ENCODE measurements at regions not wholly inside any gene's neighbourhood (a gene's known extent, or its start where the extent isn't known, plus 50 kb on each side); places are given as distances from the start of the nearest gene placed in this dataset.

DNA sequence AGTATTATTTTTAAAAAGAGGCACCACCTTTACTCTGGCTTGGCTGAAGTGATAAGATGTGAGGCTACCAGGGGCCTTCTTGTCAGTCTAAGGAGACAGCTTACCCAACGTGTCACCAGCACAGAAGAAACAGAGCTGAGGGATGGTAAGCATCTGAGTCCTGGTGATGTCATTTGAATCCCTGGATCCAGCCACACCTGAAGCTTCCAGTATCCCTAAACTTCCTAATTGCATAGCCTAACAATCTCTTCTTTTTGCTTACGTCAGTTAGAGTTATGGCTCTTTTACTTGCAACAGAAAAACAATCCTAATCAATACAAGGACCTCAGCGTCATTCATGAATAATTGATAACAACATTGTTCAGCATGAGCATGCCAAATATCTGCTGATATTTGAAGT, 436.6 kb downstream of the SHISA9 start:
- H3K27me3 ChIP-seq (replicated peaks; ENCODE audit: control insufficient read depth, insufficient read depth, low read length), result no peaks in the 10 kb centered on the region
- TF ChIP-seq, protein P1, sequence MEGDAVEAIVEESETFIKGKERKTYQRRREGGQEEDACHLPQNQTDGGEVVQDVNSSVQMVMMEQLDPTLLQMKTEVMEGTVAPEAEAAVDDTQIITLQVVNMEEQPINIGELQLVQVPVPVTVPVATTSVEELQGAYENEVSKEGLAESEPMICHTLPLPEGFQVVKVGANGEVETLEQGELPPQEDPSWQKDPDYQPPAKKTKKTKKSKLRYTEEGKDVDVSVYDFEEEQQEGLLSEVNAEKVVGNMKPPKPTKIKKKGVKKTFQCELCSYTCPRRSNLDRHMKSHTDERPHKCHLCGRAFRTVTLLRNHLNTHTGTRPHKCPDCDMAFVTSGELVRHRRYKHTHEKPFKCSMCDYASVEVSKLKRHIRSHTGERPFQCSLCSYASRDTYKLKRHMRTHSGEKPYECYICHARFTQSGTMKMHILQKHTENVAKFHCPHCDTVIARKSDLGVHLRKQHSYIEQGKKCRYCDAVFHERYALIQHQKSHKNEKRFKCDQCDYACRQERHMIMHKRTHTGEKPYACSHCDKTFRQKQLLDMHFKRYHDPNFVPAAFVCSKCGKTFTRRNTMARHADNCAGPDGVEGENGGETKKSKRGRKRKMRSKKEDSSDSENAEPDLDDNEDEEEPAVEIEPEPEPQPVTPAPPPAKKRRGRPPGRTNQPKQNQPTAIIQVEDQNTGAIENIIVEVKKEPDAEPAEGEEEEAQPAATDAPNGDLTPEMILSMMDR (IDR thresholded peaks at IDR 0.05; ENCODE audit: insufficient read depth, low read length, poor library complexity, severe bottlenecking), result no peak
- H3K36me3 ChIP-seq (ENCODE audit: control insufficient read depth, insufficient read depth, low read length), result no peaks in the 10 kb centered on the region
- DNase-seq (ENCODE audit: extremely low read depth, insufficient read length), result no peak
- no peak overlapping the region for H3K4me3 ChIP-seq (replicated peaks; ENCODE audit: low read depth, low read length)

DNA sequence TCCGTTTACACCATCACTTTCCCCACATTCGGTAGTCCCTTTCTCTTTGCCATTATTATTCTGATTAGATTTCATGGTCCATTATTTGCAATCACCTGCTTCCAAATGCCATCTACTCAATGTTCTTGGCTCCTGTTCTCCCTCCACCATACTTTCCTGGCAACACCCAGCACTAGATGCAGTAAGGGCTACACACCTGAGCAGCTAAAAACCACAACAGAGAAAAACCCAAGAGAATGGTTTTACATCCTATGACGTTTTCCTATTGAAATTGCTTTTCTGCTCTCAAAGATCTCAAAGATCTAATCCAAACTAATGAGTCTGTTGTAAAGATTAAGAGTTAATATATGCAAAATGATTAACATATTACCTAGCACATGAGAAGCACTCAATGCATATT, 441.3 kb downstream of the SHISA9 start:
- no peaks in the 10 kb centered on the region for H3K36me3 ChIP-seq (ENCODE audit: control insufficient read depth, insufficient read depth, low read length)
- DNase-seq (ENCODE audit: extremely low read depth, insufficient read length), result no peak
- H3K4me3 ChIP-seq (replicated peaks; ENCODE audit: low read depth, low read length), result no peak overlapping the region
- TF ChIP-seq, protein P1 (IDR thresholded peaks at IDR 0.05; ENCODE audit: insufficient read depth, low read length, poor library complexity, severe bottlenecking), result no peak
- no peaks in the 10 kb centered on the region for H3K27me3 ChIP-seq (replicated peaks; ENCODE audit: control insufficient read depth, insufficient read depth, low read length)

DNA sequence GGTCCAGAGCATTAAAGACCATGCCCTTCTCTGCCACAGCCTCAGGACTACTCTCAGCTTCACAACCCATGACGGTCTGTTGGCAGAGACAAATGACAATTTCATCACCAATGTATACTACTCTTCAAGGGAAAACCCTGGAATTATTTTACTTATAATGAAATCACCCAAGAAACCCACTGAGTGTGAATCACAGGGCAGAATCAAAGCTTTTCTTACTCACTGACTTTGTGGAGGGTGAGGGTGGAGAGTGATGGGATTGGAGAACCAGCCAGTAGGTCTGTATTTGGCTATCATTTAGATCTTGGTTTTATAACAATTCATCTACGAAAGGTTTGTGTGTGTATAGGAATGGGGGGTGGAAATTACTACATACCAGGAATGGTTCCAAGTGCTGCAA, 442.6 kb downstream of the SHISA9 start:
- DNase-seq (ENCODE audit: extremely low read depth, insufficient read length), result no peak
- TF ChIP-seq, protein P1 (IDR thresholded peaks at IDR 0.05; ENCODE audit: insufficient read depth, low read length, poor library complexity, severe bottlenecking), result no peak
- no peak overlapping the region for H3K4me3 ChIP-seq (replicated peaks; ENCODE audit: low read depth, low read length)
- no peaks in the 10 kb centered on the region for H3K36me3 ChIP-seq (ENCODE audit: control insufficient read depth, insufficient read depth, low read length)
- H3K27me3 ChIP-seq (replicated peaks; ENCODE audit: control insufficient read depth, insufficient read depth, low read length), result no peaks in the 10 kb centered on the region

DNA sequence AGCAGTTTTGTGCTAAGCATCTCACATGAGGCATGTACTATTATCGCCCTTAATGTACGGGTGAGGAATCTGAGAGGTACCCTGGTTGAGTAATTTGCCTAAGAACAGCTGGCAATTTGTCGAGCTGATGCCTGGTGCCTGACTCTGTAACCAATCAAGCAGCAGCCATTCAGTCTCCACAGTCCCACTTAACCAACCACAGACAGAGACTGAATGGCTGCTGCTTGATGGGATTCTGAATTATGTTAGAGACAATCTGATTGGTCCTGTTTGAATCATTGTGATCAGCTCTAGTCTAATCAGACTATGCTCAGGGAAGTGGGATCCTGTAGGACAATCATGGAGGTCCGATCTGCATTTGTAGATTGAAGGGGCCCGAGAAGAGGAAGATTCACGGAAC, 447.0 kb downstream of the SHISA9 start:
- Histone ChIP-seq H3K4me3 (replicated peaks; ENCODE audit: low read depth, low read length) (no peak overlapping the region), H3K36me3 (ENCODE audit: control insufficient read depth, insufficient read depth, low read length) (no peaks in the 10 kb centered on the region), H3K27me3 (replicated peaks; ENCODE audit: control insufficient read depth, insufficient read depth, low read length) (no peaks in the 10 kb centered on the region)
- DNase-seq (ENCODE audit: extremely low read depth, insufficient read length), result no peak
- TF ChIP-seq, protein P1 (IDR thresholded peaks at IDR 0.05; ENCODE audit: insufficient read depth, low read length, poor library complexity, severe bottlenecking), result no peak

DNA sequence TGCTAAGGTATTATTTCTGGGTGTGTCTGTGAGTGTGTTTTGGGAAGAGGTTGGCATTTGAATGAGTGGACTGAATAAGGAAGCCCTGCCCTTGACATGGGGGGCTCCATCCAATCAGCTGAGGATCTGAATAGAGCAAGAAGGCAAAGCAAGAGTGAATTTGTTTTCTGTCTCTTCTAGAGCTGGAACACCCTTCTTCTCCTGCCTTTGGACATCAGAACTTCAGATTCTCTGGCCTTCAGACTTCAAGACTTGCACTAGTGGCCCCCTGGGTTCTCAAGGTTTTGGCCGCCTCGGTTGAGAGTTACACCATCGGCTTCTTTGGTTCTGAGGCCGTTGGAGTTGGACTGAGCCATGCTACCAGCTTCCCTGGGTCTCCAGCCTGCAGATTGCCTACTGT, 448.6 kb downstream of the SHISA9 start:
- Histone ChIP-seq H3K4me3 (replicated peaks; ENCODE audit: low read depth, low read length) (no peak overlapping the region), H3K36me3 (ENCODE audit: control insufficient read depth, insufficient read depth, low read length) (no peaks in the 10 kb centered on the region), H3K27me3 (replicated peaks; ENCODE audit: control insufficient read depth, insufficient read depth, low read length) (no peaks in the 10 kb centered on the region)
- no peak for DNase-seq (ENCODE audit: extremely low read depth, insufficient read length)
- TF ChIP-seq, protein P1 (IDR thresholded peaks at IDR 0.05; ENCODE audit: insufficient read depth, low read length, poor library complexity, severe bottlenecking), result no peak

DNA sequence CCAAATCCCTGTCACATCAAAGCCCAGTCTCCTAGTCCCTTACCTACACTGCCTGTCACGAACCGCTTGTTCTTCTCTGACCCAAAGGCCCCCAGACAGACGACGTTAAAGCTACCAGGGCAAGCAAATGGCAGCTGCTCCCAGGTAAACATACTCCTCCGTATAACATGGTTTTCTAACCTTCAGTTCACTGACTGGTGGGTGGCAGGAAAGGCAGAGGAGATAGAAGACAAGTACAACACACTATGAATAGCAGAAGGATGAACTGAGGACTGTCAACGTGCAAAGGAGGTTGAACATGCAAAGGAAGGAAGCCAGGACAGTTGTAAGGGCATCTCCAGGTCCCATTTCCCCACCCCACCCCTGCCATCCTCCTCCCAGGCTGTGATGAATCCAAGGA, 449.8 kb downstream of the SHISA9 start:
- no peak for DNase-seq (ENCODE audit: extremely low read depth, insufficient read length)
- Histone ChIP-seq H3K27me3 (replicated peaks; ENCODE audit: control insufficient read depth, insufficient read depth, low read length) (no peaks in the 10 kb centered on the region), H3K4me3 (replicated peaks; ENCODE audit: low read depth, low read length) (no peak overlapping the region), H3K36me3 (ENCODE audit: control insufficient read depth, insufficient read depth, low read length) (no peaks in the 10 kb centered on the region)
- TF ChIP-seq, protein P1 (IDR thresholded peaks at IDR 0.05; ENCODE audit: insufficient read depth, low read length, poor library complexity, severe bottlenecking), result no peak
